ENCODE measurements at regions not wholly inside any gene's neighbourhood (a gene's known extent, or its start where the extent isn't known, plus 50 kb on each side); places are given as distances from the start of the nearest gene placed in this dataset.

- TF ChIP-seq PKNOX1 (IDR thresholded peaks at IDR 0.05) (peak; percentile 89), JUND (IDR thresholded peaks at IDR 0.05; ENCODE audit: low read depth, low read length) (no peak), CREB1 (IDR thresholded peaks at IDR 0.05; ENCODE audit: low read depth) (peak; percentile 93), SPI1 (IDR thresholded peaks at IDR 0.05; ENCODE audit: borderline replicate concordance, insufficient read depth, low read depth, low read length) (no peak), HDGF (IDR thresholded peaks at IDR 0.05) (no peak), ZNF687 (IDR thresholded peaks at IDR 0.05) (peak; percentile 89), KAT2A (conservative IDR thresholded peaks at IDR 0.05; ENCODE audit: control insufficient read depth, low read depth, low read length) (peak; percentile 46; the same call in 1 of the 2 replicates), KDM1A (IDR thresholded peaks at IDR 0.05; ENCODE audit: borderline replicate concordance) (no peak), MEF2B (IDR thresholded peaks at IDR 0.05; ENCODE audit: partially characterized antibody, poor library complexity, severe bottlenecking) (peak; percentile 39), ZBED1 (IDR thresholded peaks at IDR 0.05; ENCODE audit: borderline replicate concordance) (peak; percentile 100), FOS (IDR thresholded peaks at IDR 0.05; ENCODE audit: borderline replicate concordance, extremely low read depth, insufficient read length) (no peak), CHD2 (IDR thresholded peaks at IDR 0.05; ENCODE audit: borderline replicate concordance, low read depth, low read length) (no peak), JUNB (IDR thresholded peaks at IDR 0.05) (peak; percentile 46), ZNF274 (IDR thresholded peaks at IDR 0.05; ENCODE audit: insufficient read depth, insufficient read length) (no peak), RBBP5 (conservative IDR thresholded peaks at IDR 0.05) (no peak), NBN (IDR thresholded peaks at IDR 0.05) (peak; percentile 94), MAX (IDR thresholded peaks at IDR 0.05; ENCODE audit: low read depth, low read length) (no peak; the same call in none of the 2 replicates), NR2F1 (conservative IDR thresholded peaks at IDR 0.05) (no peak), MYC (IDR thresholded peaks at IDR 0.05; ENCODE audit: insufficient read depth, insufficient read length, insufficient replicate concordance, low read length, severe bottlenecking) (no peak), FOXK2 (IDR thresholded peaks at IDR 0.05) (peak; percentile 47; the same call in 1 of the 2 replicates), SREBF1 (IDR thresholded peaks at IDR 0.05; ENCODE audit: low read length) (no peak), IRF3 (IDR thresholded peaks at IDR 0.05) (no peak)
These were observed 148.6 kb downstream of the PPIAL4G start (continued) for GRCh38 chr1:148334339-148335130.
